ENCODE measurements at regions not wholly inside any gene's neighbourhood (a gene's known extent, or its start where the extent isn't known, plus 50 kb on each side); places are given as distances from the start of the nearest gene placed in this dataset.

DNA sequence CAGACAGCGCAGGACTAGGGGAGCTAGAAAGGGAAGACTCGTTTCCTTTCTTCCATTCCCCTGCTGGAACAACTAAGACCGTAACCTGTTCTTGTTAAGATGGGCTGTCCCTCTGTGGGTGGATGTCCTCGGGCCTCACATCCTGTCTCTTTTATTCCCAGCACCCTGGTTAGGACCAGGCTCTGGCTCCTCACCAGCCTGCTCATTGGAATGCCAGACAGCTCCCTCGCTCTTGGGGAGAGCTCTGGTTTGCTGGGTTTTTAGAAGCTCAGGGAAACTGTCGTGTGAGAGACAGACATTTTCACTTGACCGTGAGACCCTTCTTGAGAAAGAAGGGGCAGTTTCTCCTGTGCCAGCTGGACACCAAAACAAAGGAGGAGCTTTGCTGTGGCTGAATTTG is 58.1 kb upstream of the HABP2 start:
- TF ChIP-seq POLR2A (IDR thresholded peaks at IDR 0.05; ENCODE audit: low read depth, low read length), result no peak
- TF ChIP-seq TAF1 (IDR thresholded peaks at IDR 0.05; ENCODE audit: borderline replicate concordance, low read depth, low read length), result no peak
- TF ChIP-seq POLR2AphosphoS5 (IDR thresholded peaks at IDR 0.05; ENCODE audit: low read depth, low read length), result no peak

Data from GM12892 (cell line).